HAP-1 (cell line): ENCODE measurements at regions not wholly inside any gene's neighbourhood (a gene's known extent, or its start where the extent isn't known, plus 50 kb on each side); places are given as distances from the start of the nearest gene placed in this dataset.
"Not testable (repeated sequence)": the region's sequence is repeated elsewhere in the genome, so short reads cannot be mapped to it uniquely, and the experiment has no call there.

Experiments used
- DNase-seq, 2 experiments: peaks; one replicate each; pipeline ENCODE4 v3.0.0-alpha.2; 2016 to 2020; ENCODE audit warnings: low spot score in 2 of 2
- H3K27me3 ChIP-seq: fragments of 250-450 bp; sonication (Bioruptor Pico); 2 replicates; pipeline ENCODE4 v1.5.1; 2020; ENCODE audit warnings: low read depth, mild to moderate bottlenecking, moderate library complexity
- H3K36me3 ChIP-seq: fragments of 250-450 bp; sonication (Bioruptor Pico); replicated peaks from 2 replicates; pipeline ENCODE4 v1.5.1; 2020; ENCODE audit warnings: mild to moderate bottlenecking
- H3K4me1 ChIP-seq: fragments of 250-450 bp; sonication (Bioruptor Pico); 2 replicates; pipeline ENCODE4 v1.5.1; 2020; ENCODE audit warnings: mild to moderate bottlenecking
- H3K4me3 ChIP-seq: fragments of 250-450 bp; sonication (Bioruptor Pico); 2 replicates; pipeline ENCODE4 v1.5.1; 2020; ENCODE audit warnings: mild to moderate bottlenecking, moderate library complexity
- H3K9me3 ChIP-seq: fragments of 250-450 bp; sonication (Bioruptor Pico); 2 replicates; pipeline ENCODE4 v1.5.1; 2020; ENCODE audit warnings: mild to moderate bottlenecking, moderate library complexity
- in situ Hi-C: fragments of 300-500 bp; cut with MboI; formaldehyde crosslinking; loops from 3 replicates; pipeline ENCODE4 v1.14.3; 2020; ENCODE audit warnings: low sequenced_read_pairs, inconsistent platforms, mixed read lengths

DNA sequence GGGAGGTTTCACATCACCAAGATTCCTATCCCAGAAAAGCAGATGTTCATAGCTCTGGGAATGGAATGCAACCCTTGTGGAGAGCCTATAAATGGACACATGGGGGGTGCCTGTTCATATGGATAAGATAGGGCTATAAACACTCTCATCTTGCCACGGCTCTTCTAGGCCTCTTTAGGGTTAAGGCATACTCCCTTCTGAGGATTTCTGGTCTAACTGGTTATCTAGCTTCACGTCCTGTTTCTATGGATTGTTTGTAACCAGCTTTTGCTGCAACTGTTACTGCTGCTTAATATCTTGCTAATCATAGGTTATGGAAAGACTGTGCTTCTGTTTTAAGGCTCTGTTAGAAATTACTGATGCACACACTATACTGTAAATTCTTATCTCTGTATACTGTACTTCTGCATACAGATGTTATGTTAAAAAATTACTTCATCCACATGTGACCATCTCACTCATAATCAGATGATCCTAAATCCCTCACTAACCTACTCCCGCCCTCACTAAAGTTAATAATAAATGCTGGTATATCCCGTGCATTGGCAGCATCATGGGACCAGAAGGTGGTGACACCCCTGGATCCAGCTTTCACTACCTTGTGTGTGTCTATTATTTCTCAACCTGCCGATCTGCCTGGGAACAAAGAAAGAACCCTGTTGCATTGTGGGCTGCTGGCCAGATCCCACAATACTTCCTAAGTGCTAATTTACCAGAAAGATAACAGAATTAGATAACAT lies 68.7 kb downstream of the PRKAB2 start:
- H3K9me3 ChIP-seq, in situ Hi-C loops, DNase-seq, H3K27me3 ChIP-seq, H3K4me1 ChIP-seq, H3K36me3 ChIP-seq, H3K4me3 ChIP-seq: not testable (repeated sequence)

DNA sequence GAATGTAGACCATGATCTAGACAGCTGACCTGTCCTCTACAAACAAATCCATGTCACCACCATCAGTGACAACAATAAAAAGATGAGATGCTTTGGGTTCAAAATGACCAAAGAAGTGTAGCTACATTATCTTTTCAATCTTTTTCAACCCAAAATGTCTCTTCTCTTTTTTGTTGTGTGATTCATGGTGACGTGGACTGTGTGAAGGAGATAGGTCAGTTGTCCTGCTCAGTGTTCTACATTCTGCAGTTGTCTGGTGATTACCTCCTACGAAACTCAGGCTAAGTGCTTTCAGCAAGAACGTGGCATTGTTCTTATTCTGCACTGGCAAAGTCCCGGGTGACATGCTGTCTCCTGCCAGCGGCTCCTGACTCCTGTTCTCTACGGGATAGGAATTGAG lies 73.1 kb downstream of the PRKAB2 start:
- in situ Hi-C loops, result no loop called here
- DNase-seq, result no peak
- H3K4me3 ChIP-seq, result no peak overlapping the region
- H3K9me3 ChIP-seq, result no peaks in the 10 kb centered on the region
- no peaks in the 10 kb centered on the region for H3K4me1 ChIP-seq
- no peaks in the 10 kb centered on the region for H3K36me3 ChIP-seq
- H3K27me3 ChIP-seq, result no peaks in the 10 kb centered on the region

DNA sequence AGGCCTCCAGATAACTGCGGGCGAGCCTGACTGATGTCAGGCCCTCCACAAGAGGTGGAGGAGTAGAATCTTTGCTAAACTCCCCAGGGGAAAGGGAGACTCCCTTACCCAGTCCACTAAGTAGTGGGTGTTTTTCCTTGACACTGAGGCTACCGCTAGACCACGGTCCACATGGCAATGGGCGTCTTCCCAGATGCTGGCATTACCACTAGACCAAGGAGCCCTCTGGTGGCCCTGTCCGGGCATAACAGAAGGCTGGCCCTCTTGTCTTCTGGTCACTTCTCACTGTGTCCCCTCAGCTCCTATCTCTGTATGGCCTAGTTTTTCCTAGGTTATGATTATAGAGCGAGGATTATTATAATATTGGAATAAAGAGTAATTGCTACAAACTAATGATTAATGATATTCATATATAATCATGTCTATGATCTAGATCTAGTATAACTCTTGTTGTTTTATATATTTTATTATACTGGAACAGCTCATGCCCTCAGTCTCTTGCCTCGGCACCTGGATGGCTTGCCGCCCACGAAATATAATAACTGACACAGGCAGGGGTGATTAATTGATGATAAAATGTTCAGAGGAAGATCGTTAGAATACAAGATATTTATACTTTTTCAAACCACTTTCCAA lies 73.8 kb downstream of the PRKAB2 start:
- H3K27me3 ChIP-seq, H3K4me3 ChIP-seq, H3K4me1 ChIP-seq, in situ Hi-C loops, H3K9me3 ChIP-seq, H3K36me3 ChIP-seq: not testable (repeated sequence)
- peak in 1 of 2 experiments; percentile 56 for DNase-seq

DNA sequence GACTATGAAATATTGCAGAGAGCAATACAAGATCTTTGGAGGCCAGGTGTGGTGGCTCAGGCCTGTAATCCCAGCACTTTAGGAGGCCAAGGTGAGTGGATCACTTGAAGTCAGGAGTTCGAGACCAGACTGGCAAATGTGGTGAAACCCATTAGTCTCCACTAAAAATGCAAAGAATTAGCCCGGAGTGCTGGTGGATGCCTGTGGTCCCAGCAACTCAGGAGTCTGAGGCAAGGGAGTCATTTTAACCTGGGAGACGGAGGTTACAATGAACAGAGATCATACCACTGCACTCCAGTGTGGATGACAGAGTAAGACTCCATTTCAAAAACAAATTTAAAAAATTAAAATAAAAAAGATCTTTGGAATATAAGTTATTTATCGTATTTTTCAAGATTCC lies 76.6 kb downstream of the PRKAB2 start:
- H3K27me3 ChIP-seq, result no peaks in the 10 kb centered on the region
- H3K4me3 ChIP-seq, result no peak overlapping the region
- in situ Hi-C loops, result no loop called here
- H3K9me3 ChIP-seq, result no peaks in the 10 kb centered on the region
- no peaks in the 10 kb centered on the region for H3K36me3 ChIP-seq
- DNase-seq, result no peak
- H3K4me1 ChIP-seq, result no peaks in the 10 kb centered on the region

DNA sequence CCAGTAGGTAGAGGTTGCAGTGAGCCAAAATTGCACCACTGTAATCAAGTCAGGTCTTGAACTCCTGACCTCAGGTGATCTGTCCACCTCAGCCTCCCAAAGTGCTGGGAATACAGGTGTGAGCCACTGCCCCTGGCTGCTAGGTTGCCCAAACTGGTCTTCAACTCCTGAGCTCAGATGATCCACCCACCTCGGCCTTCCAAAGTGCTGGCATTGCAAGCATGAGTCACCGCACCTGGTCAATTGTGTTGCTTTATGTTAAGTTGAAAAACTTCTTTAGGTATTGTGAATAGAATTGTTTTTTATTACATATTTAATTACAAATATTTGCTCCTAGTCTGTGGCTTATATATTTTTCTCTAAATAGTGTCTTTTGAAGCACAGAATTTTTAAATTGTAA lies 80.5 kb downstream of the PRKAB2 start:
- DNase-seq, result no peak
- no peaks in the 10 kb centered on the region for H3K36me3 ChIP-seq
- in situ Hi-C loops, result no loop called here
- no peaks in the 10 kb centered on the region for H3K4me1 ChIP-seq
- no peak overlapping the region for H3K4me3 ChIP-seq
- H3K9me3 ChIP-seq, result no peaks in the 10 kb centered on the region
- H3K27me3 ChIP-seq, result no peaks in the 10 kb centered on the region

DNA sequence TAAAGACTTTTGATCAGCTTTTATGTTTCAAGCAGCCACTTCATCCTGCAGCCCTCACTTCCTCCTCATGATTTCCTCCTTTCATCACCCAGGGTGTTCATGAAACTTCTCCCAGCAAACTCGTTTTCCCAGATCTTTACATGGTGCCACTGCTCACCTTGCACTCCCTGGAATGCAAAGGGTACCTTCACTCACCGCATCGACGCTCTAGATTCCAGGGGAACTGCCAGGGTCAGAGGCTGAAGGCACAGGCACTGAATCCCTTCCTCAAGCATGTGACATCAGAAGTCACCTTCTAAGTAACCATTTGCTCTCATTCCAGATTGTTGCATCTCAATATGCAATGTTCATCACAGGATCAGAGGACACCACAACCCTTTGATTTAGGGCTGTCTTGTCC lies 82.8 kb downstream of the PRKAB2 start:
- in situ Hi-C loops, result no loop called here
- Histone ChIP-seq H3K27me3 (no peaks in the 10 kb centered on the region), H3K36me3 (no peaks in the 10 kb centered on the region), H3K9me3 (no peaks in the 10 kb centered on the region), H3K4me1 (no peaks in the 10 kb centered on the region), H3K4me3 (no peak overlapping the region)
- no peak for DNase-seq

DNA sequence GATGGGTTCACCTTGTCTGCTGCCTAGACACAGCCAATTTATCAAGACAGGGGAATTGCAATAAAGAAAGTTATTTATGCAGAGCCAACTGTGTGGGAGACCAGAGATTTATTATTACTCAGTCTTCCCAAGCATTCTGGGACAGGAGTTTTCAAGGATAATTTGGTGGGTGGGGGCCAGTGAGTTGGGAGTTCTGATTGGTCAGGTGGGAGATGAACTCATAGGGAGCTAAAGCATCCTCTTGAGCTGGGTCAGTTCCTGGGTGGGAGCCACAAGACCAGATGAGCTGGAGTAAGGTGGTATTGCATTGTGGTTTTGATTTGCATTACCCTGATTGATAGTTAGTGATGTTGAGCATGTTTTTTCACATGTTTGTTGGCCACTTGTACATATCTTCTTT lies 86.1 kb downstream of the PRKAB2 start:
- H3K27me3 ChIP-seq, result no peaks in the 10 kb centered on the region
- no peaks in the 10 kb centered on the region for H3K36me3 ChIP-seq
- H3K9me3 ChIP-seq, result no peaks in the 10 kb centered on the region; the same call in 1 of the 2 replicates
- in situ Hi-C loops, result no loop called here
- DNase-seq, result no peak
- H3K4me3 ChIP-seq, result no peak overlapping the region
- H3K4me1 ChIP-seq, result no peaks in the 10 kb centered on the region

DNA sequence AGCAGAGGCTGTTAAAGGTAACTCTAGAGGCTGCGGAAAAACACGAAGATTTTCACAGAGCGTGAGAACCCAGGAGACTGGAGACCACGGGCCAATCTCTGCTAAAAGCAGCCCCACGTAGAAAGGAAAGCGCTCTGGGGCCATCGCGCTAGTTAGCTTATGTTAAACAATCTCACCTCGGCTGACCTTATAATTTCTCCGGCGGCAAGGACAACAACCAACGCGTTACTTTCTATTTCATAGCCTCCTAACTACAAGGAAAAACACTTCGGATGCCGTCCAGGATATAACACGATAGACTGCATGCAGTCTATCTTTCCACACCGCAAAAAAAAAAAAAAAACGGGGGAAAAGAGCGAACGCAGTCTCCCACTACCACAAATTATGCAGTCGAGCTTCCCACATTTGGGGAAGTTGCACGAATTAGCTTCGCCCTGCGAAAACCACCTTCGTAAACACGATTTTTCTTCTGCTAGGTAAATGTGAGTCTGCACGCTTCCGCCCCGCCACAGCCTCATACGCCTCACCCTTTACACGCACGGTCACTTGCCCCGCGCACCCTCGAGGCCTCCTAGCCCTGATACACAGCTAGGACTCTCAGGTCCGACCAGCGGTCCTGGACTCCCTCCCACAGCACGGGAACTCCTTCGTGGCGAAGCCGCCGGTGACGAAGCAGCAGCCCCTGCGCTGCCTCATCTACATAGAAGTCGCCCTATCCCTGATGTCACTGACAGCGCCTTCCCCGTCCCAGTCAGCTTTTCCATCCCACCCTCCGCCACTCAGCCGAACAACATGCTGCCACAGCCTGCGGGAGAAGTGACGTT lies 87.8 kb downstream of the PRKAB2 start:
- no peak for DNase-seq
- H3K9me3 ChIP-seq, result no peaks in the 10 kb centered on the region; the same call in 1 of the 2 replicates
- H3K4me3 ChIP-seq, result no peak overlapping the region
- H3K4me1 ChIP-seq, result no peaks in the 10 kb centered on the region
- H3K36me3 ChIP-seq, result no peaks in the 10 kb centered on the region
- in situ Hi-C loops, result no loop called here
- no peaks in the 10 kb centered on the region for H3K27me3 ChIP-seq

DNA sequence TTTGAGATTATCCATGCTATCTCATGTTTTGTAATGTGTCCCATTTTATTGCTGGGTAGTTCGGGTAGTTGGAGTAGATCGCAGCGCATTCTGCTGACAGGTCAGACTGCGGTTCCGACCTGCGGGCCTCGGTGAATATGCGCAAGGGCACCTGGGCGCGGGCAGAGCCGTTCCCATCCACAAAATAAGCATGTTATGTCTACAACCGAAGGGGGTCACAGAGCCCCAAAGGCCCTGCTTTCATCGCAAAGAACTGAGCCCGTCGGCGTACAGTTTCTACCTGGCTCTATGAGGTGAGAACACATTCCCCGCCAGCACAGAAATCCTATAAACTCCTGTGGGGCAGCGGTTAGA lies 88.4 kb downstream of the PRKAB2 start:
- Histone ChIP-seq H3K27me3 (no peaks in the 10 kb centered on the region), H3K9me3 (no peaks in the 10 kb centered on the region; the same call in 1 of the 2 replicates)

DNA sequence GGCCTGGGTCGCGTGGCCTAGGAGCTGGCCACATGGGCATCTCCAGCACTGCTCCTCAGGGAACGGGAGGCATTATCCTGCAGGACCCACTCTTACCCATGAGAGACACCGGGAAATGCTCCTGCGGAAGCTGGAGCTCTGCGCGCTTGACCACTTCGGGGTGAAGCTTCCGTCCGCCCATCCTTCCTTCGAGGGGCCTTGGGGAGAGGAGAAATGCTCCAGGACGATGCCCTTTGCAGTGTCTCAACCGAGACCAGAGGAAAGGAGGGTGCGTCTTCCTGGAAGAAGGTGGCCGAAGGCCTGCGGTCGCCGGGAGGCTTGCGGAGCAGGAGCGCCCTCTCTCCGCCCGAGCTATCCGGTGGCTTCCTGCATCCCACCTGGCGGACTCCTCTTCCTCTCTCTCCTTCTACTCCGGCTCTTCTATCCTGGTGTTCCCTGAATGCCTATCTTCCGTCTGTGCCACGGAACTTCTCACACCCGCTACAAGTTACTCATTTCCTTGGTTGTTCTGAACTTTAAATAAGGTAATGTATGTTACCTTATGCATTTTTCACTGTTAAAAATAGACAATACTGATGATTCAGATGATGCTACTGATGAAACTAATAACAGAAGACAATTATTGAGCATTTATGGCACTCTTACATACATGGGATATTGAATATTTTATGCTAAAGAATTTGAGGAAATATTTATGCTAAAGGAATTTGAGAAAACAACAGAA lies 91.4 kb downstream of the PRKAB2 start:
- H3K27me3 ChIP-seq, result no peaks in the 10 kb centered on the region
- no peaks in the 10 kb centered on the region; the same call in 1 of the 2 replicates for H3K9me3 ChIP-seq
- no peaks in the 10 kb centered on the region for H3K4me1 ChIP-seq
- no peak overlapping the region for H3K4me3 ChIP-seq
- DNase-seq, result no peak
- in situ Hi-C loops, result no loop called here
- no peaks in the 10 kb centered on the region for H3K36me3 ChIP-seq

More for the DNA sequence above, 88.4 kb downstream of the PRKAB2 start:
- in situ Hi-C loops, result no loop called here
- H3K36me3 ChIP-seq, result no peaks in the 10 kb centered on the region
- H3K4me1 ChIP-seq, result no peaks in the 10 kb centered on the region
- DNase-seq, result no peak
- H3K4me3 ChIP-seq, result no peak overlapping the region

DNA sequence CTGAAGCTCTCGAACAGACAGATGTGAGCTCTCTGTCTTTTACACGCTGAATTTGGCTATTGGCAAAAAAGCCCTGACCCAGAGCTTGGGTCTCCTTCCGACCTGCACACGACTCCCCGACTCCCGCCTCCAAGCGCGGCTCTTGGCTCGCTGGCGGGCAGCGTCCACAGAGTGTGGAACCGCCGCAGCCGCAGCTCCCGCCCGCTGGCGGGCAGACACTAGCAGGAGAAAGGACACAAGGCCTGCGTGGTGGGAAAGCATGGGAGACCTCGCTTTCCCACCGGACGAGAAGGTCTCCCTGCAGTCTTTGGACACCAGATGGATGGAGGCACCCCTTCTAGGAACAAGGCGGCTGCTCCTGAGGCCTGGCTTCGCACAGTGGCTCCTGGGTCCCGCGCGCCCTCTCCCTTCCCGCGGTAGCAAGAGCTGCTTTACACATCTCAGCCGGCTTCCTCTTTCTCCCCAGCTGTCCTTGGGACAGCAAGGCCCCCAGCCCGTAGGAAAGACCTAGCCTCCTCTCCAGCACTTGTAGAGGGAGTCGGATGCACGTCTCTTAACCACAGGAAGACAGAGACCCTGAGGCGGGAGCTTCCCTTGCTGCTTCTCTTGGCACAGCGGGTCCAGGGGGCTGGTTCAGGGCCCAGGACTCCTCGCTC lies 92.1 kb downstream of the PRKAB2 start:
- in situ Hi-C loops, result no loop called here
- Histone ChIP-seq H3K4me3 (no peak overlapping the region), H3K36me3 (no peaks in the 10 kb centered on the region), H3K4me1 (no peaks in the 10 kb centered on the region), H3K9me3 (no peaks in the 10 kb centered on the region; the same call in 1 of the 2 replicates), H3K27me3 (no peaks in the 10 kb centered on the region)
- DNase-seq, result no peak

DNA sequence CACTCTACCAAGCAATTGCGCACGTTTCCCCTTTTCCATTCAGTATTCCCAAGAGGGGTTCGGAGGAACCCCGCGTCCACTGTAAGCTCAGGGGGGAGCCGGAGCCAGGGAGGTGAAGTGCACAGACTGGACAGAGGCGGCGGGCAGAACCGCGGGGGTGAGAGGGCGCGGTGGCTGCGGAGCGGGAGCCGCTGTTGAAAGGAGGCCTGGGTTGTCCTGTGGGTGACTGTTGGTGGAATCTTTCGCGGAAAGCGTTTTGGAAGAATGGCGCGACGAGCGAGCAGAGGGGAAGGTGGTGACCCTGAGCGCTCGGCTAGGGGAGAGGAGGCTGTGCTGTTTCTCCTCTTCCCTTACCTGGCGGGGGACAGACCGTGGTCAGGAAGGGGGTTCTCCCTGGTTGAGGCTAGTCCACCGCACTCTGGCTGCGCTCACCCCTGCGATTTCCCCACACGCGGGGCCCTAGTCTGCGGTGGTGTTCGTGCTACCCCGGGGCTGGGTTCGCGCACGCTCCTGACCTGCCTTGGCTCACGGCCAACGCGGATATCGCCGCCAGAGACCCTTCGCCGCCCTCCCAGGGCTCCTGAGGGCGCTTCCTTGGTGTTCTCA lies 92.8 kb downstream of the PRKAB2 start:
- Histone ChIP-seq H3K4me1 (no peaks in the 10 kb centered on the region), H3K4me3 (no peak overlapping the region), H3K27me3 (no peaks in the 10 kb centered on the region), H3K9me3 (no peaks in the 10 kb centered on the region; the same call in 1 of the 2 replicates), H3K36me3 (no peaks in the 10 kb centered on the region)
- in situ Hi-C loops, result no loop called here
- DNase-seq, result no peak
